GM21786 (cell line): ENCODE measurements at regions not wholly inside any gene's neighbourhood (a gene's known extent, or its start where the extent isn't known, plus 50 kb on each side); places are given as distances from the start of the nearest gene placed in this dataset.
"Not testable (repeated sequence)": the region's sequence is repeated elsewhere in the genome, so short reads cannot be mapped to it uniquely, and the experiment has no call there.

ENCODE experiments used
- ATAC-seq: cut with Tn5 transposase; IDR thresholded peaks from one replicate; pipeline ENCODE4 v1.9.1; 2021; ENCODE audit not compliant: unreplicated experiment

GRCh38 chr12:23349564-23349963 lies 599.9 kb downstream of the SOX5 start:
- ATAC-seq, result no peak

- ATAC-seq, result peak; percentile 96
Measured at GRCh38 chr12:23350808-23351207, 598.7 kb downstream of the SOX5 start.

- ATAC-seq, result no peak
Measured at GRCh38 chr12:23352670-23353069, 596.8 kb downstream of the SOX5 start.

GRCh38 chr12:23354800-23355199 lies 594.7 kb downstream of the SOX5 start:
- no peak for ATAC-seq

- ATAC-seq, result no peak
Measured at GRCh38 chr12:23356440-23356839, 593.0 kb downstream of the SOX5 start.

- no peak for ATAC-seq
Measured at GRCh38 chr12:23356927-23357708, 592.4 kb downstream of the SOX5 start.

GRCh38 chr12:23359975-23360701 lies 589.3 kb downstream of the SOX5 start:
- ATAC-seq, result no peak

GRCh38 chr12:23361971-23362370 lies 587.5 kb downstream of the SOX5 start:
- no peak for ATAC-seq

- no peak for ATAC-seq
Measured at GRCh38 chr12:23368590-23368989, 580.9 kb downstream of the SOX5 start.

GRCh38 chr12:23375621-23376020 lies 573.8 kb downstream of the SOX5 start:
- no peak for ATAC-seq

GRCh38 chr12:23376238-23376637 lies 573.2 kb downstream of the SOX5 start:
- ATAC-seq, result no peak

GRCh38 chr12:23380419-23381100 lies 568.9 kb downstream of the SOX5 start:
- no peak for ATAC-seq

GRCh38 chr12:23388898-23389297 lies 560.6 kb downstream of the SOX5 start:
- ATAC-seq, result not testable (repeated sequence)

- ATAC-seq, result not testable (repeated sequence)
Measured at GRCh38 chr12:23389315-23389714, 560.2 kb downstream of the SOX5 start.

- ATAC-seq, result no peak
Measured at GRCh38 chr12:23399402-23399933, 550.0 kb downstream of the SOX5 start.

- no peak for ATAC-seq
Measured at GRCh38 chr12:23415180-23415579, 534.3 kb downstream of the SOX5 start.

GRCh38 chr12:23421556-23421955 lies 527.9 kb downstream of the SOX5 start:
- no peak for ATAC-seq

- no peak for ATAC-seq
Measured at GRCh38 chr12:23423097-23423687, 526.3 kb downstream of the SOX5 start.

- ATAC-seq, result no peak
Measured at GRCh38 chr12:23423796-23424195, 525.7 kb downstream of the SOX5 start.

- no peak for ATAC-seq
Measured at GRCh38 chr12:23424685-23425084, 524.8 kb downstream of the SOX5 start.

- ATAC-seq, result no peak
Measured at GRCh38 chr12:23426328-23426727, 523.1 kb downstream of the SOX5 start.
